ENCODE measurements at regions not wholly inside any gene's neighbourhood (a gene's known extent, or its start where the extent isn't known, plus 50 kb on each side); places are given as distances from the start of the nearest gene placed in this dataset.

GRCh38 chr2:239534581-239535412, 134.0 kb upstream of the HDAC4 start (continued):
- TF ChIP-seq SRSF1 (IDR thresholded peaks at IDR 0.05; ENCODE audit: low read depth, low read length) (no peak), CREBBP (IDR thresholded peaks at IDR 0.05; ENCODE audit: low read depth, low read length) (no peak), POLR2AphosphoS2 (IDR thresholded peaks at IDR 0.05; ENCODE audit: low read length) (no peak), KLF6 (CRISPR knock-in tag; IDR thresholded peaks at IDR 0.05; ENCODE audit: borderline replicate concordance) (no peak), ZNF696 (CRISPR knock-in tag; conservative IDR thresholded peaks at IDR 0.05) (no peak), EWSR1 (IDR thresholded peaks at IDR 0.05; ENCODE audit: borderline replicate concordance, low read depth, partially characterized antibody) (no peak), ELK3 (CRISPR knock-in tag; IDR thresholded peaks at IDR 0.05) (no peak)

- H3K27me3 ChIP-seq (ENCODE audit: control insufficient read depth in 2 of 2, insufficient read depth in 2 of 2, low read length in 2 of 2), result peaks cover 0 to 24% of the 10 kb centered on the region in 2 experiments; a peak in 2 of 5 replicates
- H3K36me3 ChIP-seq (ENCODE audit: control insufficient read depth, insufficient read depth, low read length), result no peaks in the 10 kb centered on the region
- H3K4me2 ChIP-seq (ENCODE audit: insufficient read depth, low read length), result no peak overlapping the region
- no peak overlapping the region for H2AFZ ChIP-seq (ENCODE audit: low read depth, low read length)
- no peak overlapping the region for H3K27ac ChIP-seq (ENCODE audit: extremely low read depth, low read depth, low read length)
- FAIRE-seq (no peak), DNase-seq (ENCODE audit: extremely low read depth in 1 of 4, low spot score in 3 of 4) (no peak), ATAC-seq (no peak)
- H3K4me1 ChIP-seq (replicated peaks in 1 of 2; ENCODE audit: control insufficient read depth in 2 of 2, insufficient read depth in 2 of 2, low read length in 2 of 2), result no peaks in the 10 kb centered on the region
- in situ Hi-C loops (cut with MboI), result no loop called here
- BruUV-seq (replicated peaks), result no TSS peak
- no peak overlapping the region for H3K4me3 ChIP-seq
- ChIA-PET POLR2A (no interaction called here), CTCF (ENCODE audit: low intra/inter-chr PET ratio) (no interaction called here)
- H3K9me3 ChIP-seq (replicated peaks; ENCODE audit: control insufficient read depth, insufficient read depth, low read depth, low read length), result no peaks in the 10 kb centered on the region
- intact Hi-C loops (cut with micrococcal nuclease), result no loop called here
- no peak overlapping the region for H3K9ac ChIP-seq (ENCODE audit: insufficient read depth in 1 of 2, low read depth in 2 of 2, low read length in 2 of 2)
- no peaks in the 10 kb centered on the region for H4K20me1 ChIP-seq (replicated peaks; ENCODE audit: control insufficient read depth, insufficient read depth, low read length)
- no peaks in the 10 kb centered on the region for H3K9me1 ChIP-seq (ENCODE audit: control insufficient read depth, insufficient read depth, low read length)
- 0% methylated on average over 6 of the region's 10 CpGs for WGBS (ENCODE audit: insufficient coverage, low coverage, missing lambda C conversion rate)
- no peaks in the 10 kb centered on the region for H3K79me2 ChIP-seq (ENCODE audit: control insufficient read depth, insufficient read depth, low read length)
- TF ChIP-seq ZNF184 (CRISPR knock-in tag; IDR thresholded peaks at IDR 0.05) (no peak), ZFX (CRISPR knock-in tag; IDR thresholded peaks at IDR 0.05) (no peak), AFF4 (CRISPR knock-in tag; IDR thresholded peaks at IDR 0.05) (no peak), ZNF707 (CRISPR knock-in tag; conservative IDR thresholded peaks at IDR 0.05) (no peak), ZNF23 (CRISPR knock-in tag; IDR thresholded peaks at IDR 0.05) (no peak), GTF2F1 (IDR thresholded peaks at IDR 0.05; ENCODE audit: low read depth, low read length) (no peak), ZBTB26 (CRISPR knock-in tag; IDR thresholded peaks at IDR 0.05) (no peak)
Observed at GRCh38 chr2:239533569-239534316, 132.9 kb upstream of the HDAC4 start.
